ENCODE measurements at regions not wholly inside any gene's neighbourhood (a gene's known extent, or its start where the extent isn't known, plus 50 kb on each side); places are given as distances from the start of the nearest gene placed in this dataset.
A peak's percentile ranks its signal among the peaks of the same experiment; 100 is the strongest.
"Not testable (repeated sequence)": the region's sequence is repeated elsewhere in the genome, so short reads cannot be mapped to it uniquely, and the experiment has no call there.

DNA sequence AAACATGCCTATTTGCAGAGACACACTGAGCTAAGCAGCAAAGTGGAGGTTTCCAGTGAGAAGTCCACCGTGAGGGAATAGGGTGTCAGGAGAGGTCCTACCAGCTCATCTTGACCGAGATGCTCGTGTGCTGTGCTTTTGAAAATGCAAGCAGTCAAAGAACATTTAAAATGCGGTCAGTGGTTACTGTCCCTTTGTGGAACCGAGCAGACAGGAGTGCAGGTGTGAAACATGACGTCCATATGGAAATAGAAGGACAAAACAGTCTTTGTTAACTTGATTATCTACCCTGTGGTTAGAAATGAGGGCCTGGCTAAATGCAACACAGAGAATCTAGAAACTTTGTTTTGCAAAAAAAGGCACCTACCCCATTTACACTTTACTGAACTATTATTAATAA is 473.3 kb downstream of the SPATA31A6 start:
- H4K20me1 ChIP-seq (ENCODE audit: insufficient read depth, low read length); H3K9ac ChIP-seq (ENCODE audit: low read length); H3K4me2 ChIP-seq (ENCODE audit: low read length); H3K27me3 ChIP-seq (ENCODE audit: low read depth, low read length); H3K9me3 ChIP-seq (ENCODE audit: insufficient read depth, low read length); H2AFZ ChIP-seq (ENCODE audit: low read depth, low read length); H3K4me1 ChIP-seq (ENCODE audit: low read length); H3K4me3 ChIP-seq (ENCODE audit: low read length); H3K79me2 ChIP-seq (ENCODE audit: low read length); H3K36me3 ChIP-seq (replicated peaks; ENCODE audit: low read depth, low read length); H3K27ac ChIP-seq (ENCODE audit: low read length): not testable (repeated sequence)

- H3K9ac ChIP-seq (ENCODE audit: low read length); H3K4me3 ChIP-seq (ENCODE audit: low read length); H3K4me2 ChIP-seq (ENCODE audit: low read length): not testable (repeated sequence)
These were observed 474.0 kb downstream of the SPATA31A6 start for GRCh38 chr9:42657496-42657895.

DNA sequence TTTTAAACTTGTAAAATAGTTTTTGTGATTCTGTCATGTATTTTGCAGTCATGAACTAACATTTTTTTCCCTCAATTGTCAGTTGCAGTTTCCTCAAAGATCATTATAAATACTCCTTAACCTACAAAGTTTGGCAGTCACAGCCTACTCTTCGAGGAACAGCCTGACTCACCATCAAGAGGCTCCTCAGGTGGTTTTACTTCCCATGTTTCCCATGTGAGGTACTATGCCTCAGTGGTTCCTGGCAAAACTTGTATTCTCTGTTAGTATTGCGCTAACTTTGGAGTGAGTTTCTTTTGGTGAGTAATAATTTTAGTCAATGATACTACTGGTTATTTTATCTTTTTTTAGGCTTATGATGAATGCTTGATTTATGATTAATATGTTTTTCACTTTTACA is 513.7 kb downstream of the SPATA31A6 start:
- not testable (repeated sequence) for H3K27ac ChIP-seq (ENCODE audit: low read length); H2AFZ ChIP-seq (ENCODE audit: low read depth, low read length); H3K36me3 ChIP-seq (replicated peaks; ENCODE audit: low read depth, low read length); H3K4me3 ChIP-seq (ENCODE audit: low read length); H3K4me1 ChIP-seq (ENCODE audit: low read length); H3K9ac ChIP-seq (ENCODE audit: low read length); H4K20me1 ChIP-seq (ENCODE audit: insufficient read depth, low read length); H3K4me2 ChIP-seq (ENCODE audit: low read length); H3K79me2 ChIP-seq (ENCODE audit: low read length); H3K9me3 ChIP-seq (ENCODE audit: insufficient read depth, low read length); H3K27me3 ChIP-seq (ENCODE audit: low read depth, low read length)

More at GRCh38 chr9:42657496-42657895, 474.0 kb downstream of the SPATA31A6 start:
- not testable (repeated sequence) for H2AFZ ChIP-seq (ENCODE audit: low read depth, low read length); H3K79me2 ChIP-seq (ENCODE audit: low read length); H3K36me3 ChIP-seq (replicated peaks; ENCODE audit: low read depth, low read length); H3K27me3 ChIP-seq (ENCODE audit: low read depth, low read length); H4K20me1 ChIP-seq (ENCODE audit: insufficient read depth, low read length); H3K9me3 ChIP-seq (ENCODE audit: insufficient read depth, low read length); H3K4me1 ChIP-seq (ENCODE audit: low read length); H3K27ac ChIP-seq (ENCODE audit: low read length)

GRCh38 chr9:42702890-42703289 is 519.4 kb downstream of the SPATA31A6 start:
- H3K27me3 ChIP-seq (ENCODE audit: low read depth, low read length); H3K36me3 ChIP-seq (replicated peaks; ENCODE audit: low read depth, low read length); H2AFZ ChIP-seq (ENCODE audit: low read depth, low read length); H3K9ac ChIP-seq (ENCODE audit: low read length); H3K4me2 ChIP-seq (ENCODE audit: low read length); H3K27ac ChIP-seq (ENCODE audit: low read length); H3K79me2 ChIP-seq (ENCODE audit: low read length); H3K4me3 ChIP-seq (ENCODE audit: low read length); H4K20me1 ChIP-seq (ENCODE audit: insufficient read depth, low read length); H3K9me3 ChIP-seq (ENCODE audit: insufficient read depth, low read length); H3K4me1 ChIP-seq (ENCODE audit: low read length): not testable (repeated sequence)

DNA sequence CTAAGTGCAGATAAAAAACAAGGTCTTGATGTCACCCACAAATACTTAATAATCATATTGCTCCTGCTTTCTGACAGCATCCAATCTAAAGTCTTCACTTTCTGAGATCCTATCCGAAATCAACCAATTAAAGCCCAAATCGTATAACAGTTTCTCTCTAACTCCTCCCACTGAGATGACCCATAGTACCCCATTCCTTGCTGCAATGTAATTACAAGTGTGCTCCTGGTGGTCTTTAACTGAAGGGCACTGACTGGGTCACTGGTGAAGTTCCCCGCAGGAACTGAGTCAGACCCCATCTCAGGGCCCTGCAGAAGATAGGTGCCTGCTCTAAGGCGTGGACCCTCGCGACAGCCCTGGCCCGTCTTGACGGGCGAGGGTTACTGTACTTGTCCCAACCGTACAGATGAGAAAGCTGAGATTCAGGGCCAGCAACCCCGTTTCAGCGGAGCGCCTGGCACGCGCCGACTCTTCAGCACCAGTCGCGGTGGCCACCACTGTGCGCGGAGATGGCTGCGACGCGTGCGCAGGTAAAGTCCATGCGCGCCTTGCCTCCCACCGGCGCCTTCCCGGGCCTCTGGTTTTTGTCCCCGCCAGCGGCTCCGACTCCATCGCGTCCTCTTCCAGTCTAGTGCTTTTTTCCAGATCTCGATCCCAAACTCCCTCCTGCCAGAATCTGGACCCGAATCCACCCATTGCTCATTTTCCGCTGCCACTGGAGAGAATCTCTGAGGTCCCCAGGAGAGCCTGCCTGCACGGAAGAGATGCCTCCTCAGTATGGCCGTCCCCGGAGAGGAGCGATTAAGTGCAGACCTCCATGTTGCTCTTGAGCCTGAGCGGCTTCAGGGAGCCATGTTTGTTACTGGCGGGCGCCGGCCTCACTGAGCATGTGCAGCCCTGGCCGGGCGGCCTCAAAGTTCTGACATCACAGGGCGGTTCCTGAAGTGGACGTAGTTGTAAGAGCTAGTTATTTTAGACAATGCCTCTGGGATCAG is 541.7 kb downstream of the SPATA31A6 start:
- H2AFZ ChIP-seq (ENCODE audit: low read depth, low read length); H3K9me3 ChIP-seq (ENCODE audit: insufficient read depth, low read length); H4K20me1 ChIP-seq (ENCODE audit: insufficient read depth, low read length); H3K27me3 ChIP-seq (ENCODE audit: low read depth, low read length); H3K4me3 ChIP-seq (ENCODE audit: low read length); H3K27ac ChIP-seq (ENCODE audit: low read length); H3K79me2 ChIP-seq (ENCODE audit: low read length); H3K4me1 ChIP-seq (ENCODE audit: low read length); H3K36me3 ChIP-seq (replicated peaks; ENCODE audit: low read depth, low read length); H3K9ac ChIP-seq (ENCODE audit: low read length); H3K4me2 ChIP-seq (ENCODE audit: low read length): not testable (repeated sequence)

- H3K27me3 ChIP-seq (ENCODE audit: low read depth, low read length); H3K27ac ChIP-seq (ENCODE audit: low read length); H3K9ac ChIP-seq (ENCODE audit: low read length); H3K4me1 ChIP-seq (ENCODE audit: low read length); H3K36me3 ChIP-seq (replicated peaks; ENCODE audit: low read depth, low read length); H4K20me1 ChIP-seq (ENCODE audit: insufficient read depth, low read length); H3K79me2 ChIP-seq (ENCODE audit: low read length); H3K9me3 ChIP-seq (ENCODE audit: insufficient read depth, low read length): not testable (repeated sequence)
- Histone ChIP-seq H3K4me3 (ENCODE audit: low read length) (peak overlapping the region; percentile 46; the same call in 1 of the 2 replicates), H3K4me2 (ENCODE audit: low read length) (peak overlapping the region; percentile 42), H2AFZ (ENCODE audit: low read depth, low read length) (peak overlapping the region; percentile 47; the same call in 1 of the 2 replicates)
- TF ChIP-seq CTCF (IDR thresholded peaks at IDR 0.05; ENCODE audit: low read depth, low read length): peak; percentile 83
These were observed 559.8 kb downstream of the SPATA31A6 start for GRCh38 chr9:42743030-42743814.

DNA sequence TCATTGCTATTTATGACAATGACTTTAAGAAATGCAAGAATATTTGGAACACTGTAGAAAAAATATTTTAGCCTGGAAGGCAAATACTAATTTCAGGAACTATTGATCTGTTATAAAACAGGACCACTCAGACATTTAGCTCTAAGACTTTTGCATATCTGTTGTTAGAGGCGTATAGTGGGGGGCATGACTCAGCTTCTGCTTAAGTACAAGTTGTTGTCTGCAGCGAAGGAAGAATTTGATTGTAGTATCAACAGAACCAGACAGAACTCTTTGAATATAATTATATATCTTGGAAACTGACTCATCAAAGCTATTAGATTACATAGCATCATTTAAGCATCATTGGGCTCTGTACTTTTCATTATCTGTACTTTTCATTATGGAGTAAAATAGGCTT is 573.8 kb downstream of the SPATA31A6 start:
- H3K9me3 ChIP-seq (ENCODE audit: insufficient read depth, low read length); H3K27me3 ChIP-seq (ENCODE audit: low read depth, low read length); H3K36me3 ChIP-seq (replicated peaks; ENCODE audit: low read depth, low read length); H4K20me1 ChIP-seq (ENCODE audit: insufficient read depth, low read length); H2AFZ ChIP-seq (ENCODE audit: low read depth, low read length); H3K4me1 ChIP-seq (ENCODE audit: low read length); H3K4me2 ChIP-seq (ENCODE audit: low read length); H3K9ac ChIP-seq (ENCODE audit: low read length); H3K27ac ChIP-seq (ENCODE audit: low read length); H3K79me2 ChIP-seq (ENCODE audit: low read length); H3K4me3 ChIP-seq (ENCODE audit: low read length): not testable (repeated sequence)
